HuH-7.5 (cell line): ENCODE measurements at regions not wholly inside any gene's neighbourhood (a gene's known extent, or its start where the extent isn't known, plus 50 kb on each side); places are given as distances from the start of the nearest gene placed in this dataset.
"Not testable (repeated sequence)": the region's sequence is repeated elsewhere in the genome, so short reads cannot be mapped to it uniquely, and the experiment has no call there.

Source experiments
- DNase-seq: peaks from one replicate; pipeline ENCODE4 v3.0.0; 2011; ENCODE audit warnings: low spot score

DNA sequence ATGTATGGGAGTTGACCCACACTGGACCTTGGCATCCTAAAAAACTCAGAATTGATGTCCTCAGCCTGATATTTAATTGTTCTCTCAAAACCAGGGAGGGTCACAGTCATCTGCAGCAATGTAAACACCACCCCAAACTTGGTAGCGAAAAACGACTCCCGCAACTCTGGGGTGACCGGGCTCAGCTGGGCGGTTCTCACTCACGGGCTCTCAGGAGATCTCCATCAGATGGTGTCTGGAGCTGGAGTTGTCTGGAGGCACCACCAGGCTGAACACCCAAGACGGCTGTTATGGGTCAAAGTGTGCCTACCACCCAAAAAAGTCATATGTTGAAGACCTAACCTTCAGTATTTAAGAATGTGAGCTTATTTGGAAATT is 50.9 kb upstream of the NXT1 start:
- no peak for DNase-seq

DNA sequence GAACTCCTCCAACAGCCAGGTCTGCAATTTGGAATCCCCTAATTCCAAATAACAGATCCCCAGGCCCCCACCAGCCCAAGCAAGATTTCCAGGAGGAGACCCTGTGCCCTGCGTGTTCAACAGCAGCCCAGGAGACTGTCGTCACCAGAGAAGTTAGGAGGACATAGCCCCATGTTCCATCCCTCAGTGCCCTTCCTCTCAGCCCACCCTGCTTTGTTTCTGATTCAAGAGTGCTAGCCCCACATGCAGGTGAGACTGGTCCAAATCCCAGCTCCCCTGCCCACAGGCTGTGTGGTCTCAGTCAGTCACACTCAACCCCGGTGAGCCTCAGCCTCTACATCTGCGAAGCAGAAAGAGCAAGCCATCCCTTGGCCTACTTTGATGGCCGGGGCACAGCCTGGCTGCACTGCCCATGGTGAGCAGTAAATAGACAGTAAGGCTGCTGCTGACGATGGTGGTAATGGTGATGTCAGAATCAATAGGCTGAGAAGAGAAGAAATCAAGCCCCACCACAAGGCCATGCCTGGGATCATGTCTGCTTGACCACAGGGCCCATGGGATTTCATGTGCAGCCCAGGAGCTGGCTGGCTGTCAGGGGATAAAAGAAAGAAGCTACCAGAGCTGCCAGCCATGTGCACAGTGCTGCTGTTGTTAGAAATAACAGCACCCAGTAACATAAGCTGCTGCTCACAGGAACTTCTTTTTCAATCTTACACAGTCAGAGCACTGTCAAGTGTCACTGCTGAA is 51.5 kb upstream of the NXT1 start:
- DNase-seq: no peak

DNA sequence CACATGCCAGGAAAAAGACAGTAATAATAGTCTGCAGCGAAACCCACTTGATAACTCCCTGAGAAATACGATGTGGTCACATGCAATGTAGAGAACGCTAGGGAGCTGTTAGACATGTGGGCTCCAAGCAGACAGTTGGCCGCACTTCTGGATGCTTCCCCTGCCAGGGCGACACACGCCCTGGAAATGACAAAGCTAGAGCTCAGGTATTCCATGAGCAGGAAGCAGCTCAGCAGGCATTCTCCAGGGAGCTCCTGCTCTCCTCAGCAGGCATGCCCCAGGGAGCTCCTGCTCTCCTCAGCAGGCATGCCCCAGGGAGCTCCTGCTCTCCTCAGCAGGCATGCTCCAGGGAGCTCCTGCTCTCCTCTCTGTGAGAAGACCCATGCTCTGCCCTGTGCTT is 52.4 kb upstream of the NXT1 start:
- no peak for DNase-seq

GRCh38 chr20:23296841-23297701 is 53.5 kb upstream of the NXT1 start:
- no peak for DNase-seq

GRCh38 chr20:23295934-23296333 is 54.7 kb upstream of the NXT1 start:
- DNase-seq: no peak

DNA sequence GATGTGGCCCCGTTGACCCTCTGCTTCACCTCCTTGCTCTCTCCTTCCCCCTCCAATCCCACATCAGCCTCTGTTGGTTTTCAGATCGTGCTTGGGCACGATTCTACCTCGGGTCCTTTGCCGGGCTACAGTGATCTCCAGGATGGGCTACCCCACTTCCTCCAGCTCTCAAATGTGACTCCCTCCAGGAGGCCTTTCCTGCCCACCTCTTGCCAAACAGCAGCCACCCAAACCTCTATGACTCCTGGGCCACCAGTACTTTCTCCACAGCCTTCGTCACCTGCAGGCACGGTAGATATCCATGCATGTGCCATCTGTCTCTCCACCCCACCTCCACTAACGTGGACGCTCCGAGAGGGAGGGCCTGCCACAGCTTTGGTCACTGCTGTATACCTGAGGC is 55.9 kb upstream of the NXT1 start:
- no peak for DNase-seq

DNA sequence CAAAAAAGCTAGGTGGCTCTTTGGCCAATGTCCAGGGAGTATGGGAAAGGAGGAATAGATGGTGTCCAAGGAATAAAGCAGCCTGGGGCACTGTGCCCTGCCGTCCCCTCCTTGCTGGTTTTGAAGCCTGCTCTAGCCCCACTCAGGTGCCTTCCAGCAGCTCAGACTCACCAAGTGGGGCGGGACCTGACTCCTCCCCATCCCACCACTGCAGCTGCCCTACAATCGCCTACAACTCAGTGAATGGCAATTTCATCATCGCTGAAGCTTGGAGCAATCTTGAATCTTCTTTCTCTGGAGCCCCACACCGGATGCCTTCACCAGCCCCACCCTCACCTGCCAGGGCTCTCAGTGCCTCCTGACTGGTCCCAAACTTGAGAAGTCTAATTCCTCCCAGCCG is 56.4 kb upstream of the NXT1 start:
- DNase-seq: no peak

- DNase-seq: no peak
Measured at GRCh38 chr20:23293689-23294088, 56.9 kb upstream of the NXT1 start.

- DNase-seq: not testable (repeated sequence)
Measured at GRCh38 chr20:23292311-23292710, 58.3 kb upstream of the NXT1 start.

DNA sequence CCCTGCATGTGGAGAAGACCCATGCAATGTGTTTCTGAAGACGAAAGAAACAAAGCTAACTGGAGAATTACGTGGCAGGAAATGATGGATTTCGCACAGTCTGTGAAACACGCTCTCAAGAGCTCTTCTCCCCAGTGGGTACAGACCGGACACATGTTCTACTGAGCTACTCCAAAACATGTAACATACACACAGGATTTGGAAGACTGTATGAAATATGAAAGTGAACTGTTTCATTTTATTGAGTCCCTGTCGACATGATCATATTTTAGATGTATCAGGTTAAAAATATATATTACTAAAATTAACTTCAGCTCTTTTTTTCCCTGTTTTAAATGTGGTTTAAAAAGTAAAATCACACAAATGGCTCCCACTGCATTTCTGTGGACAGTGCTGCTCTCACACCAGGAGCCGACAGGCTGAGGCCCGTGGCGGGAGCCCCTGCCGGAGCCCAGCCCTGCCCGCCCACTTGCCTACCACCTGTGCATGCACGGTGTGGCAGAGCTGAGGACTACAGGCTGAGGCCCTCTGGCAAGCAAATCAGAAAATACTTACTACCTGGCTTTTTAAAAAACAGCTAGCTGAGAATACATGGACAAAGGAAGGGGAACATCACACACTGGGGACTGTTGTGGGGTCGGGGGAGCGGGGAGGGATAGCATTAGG is 58.9 kb upstream of the NXT1 start:
- DNase-seq: no peak

GRCh38 chr20:23290761-23291574 is 59.6 kb upstream of the NXT1 start:
- DNase-seq: no peak

- no peak for DNase-seq
Measured at GRCh38 chr20:23289724-23290395, 60.7 kb upstream of the NXT1 start.

DNA sequence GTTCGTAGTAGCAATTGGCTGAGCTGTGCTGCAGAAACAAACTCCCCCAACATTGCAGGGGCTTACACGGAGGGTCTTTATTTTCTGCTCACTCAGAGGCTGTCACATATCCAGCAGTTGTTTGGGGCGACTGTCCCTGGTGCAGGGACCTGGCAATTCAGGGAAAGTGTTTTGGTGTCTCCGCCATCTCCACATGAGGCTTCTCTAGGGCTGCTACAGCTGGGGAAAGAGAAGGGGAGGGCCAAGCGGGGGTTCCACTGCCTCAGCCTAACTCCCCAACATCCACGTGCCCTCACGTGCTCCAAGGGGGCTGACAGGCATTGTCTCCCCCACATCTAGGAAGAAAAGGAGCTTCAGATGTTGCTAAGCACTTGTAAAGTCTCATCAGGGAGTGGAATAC is 61.3 kb upstream of the NXT1 start:
- no peak for DNase-seq

- DNase-seq: no peak
Measured at GRCh38 chr20:23287354-23288190, 63.0 kb upstream of the NXT1 start.

DNA sequence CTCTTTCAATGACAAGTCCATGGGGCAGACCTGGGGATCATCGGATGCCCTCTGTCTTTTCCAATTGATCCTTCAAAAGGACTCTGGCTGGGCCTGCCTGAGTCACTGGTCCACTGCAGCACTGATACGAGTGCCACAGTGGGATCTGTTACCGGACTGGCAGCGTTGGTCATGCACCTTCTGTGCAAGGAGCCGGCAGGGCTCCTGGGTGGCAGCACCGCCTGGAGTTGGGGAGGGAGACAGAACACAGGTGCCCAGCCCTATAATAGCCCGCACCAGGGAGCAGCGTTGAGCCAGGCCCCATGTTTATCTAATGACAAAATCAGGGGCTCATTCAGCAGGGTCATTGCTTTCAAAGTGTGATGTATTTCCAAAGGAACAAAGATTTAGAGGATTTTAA is 64.2 kb upstream of the NXT1 start:
- no peak for DNase-seq

- DNase-seq: no peak
Measured at GRCh38 chr20:23285536-23285935, 65.1 kb upstream of the NXT1 start.

DNA sequence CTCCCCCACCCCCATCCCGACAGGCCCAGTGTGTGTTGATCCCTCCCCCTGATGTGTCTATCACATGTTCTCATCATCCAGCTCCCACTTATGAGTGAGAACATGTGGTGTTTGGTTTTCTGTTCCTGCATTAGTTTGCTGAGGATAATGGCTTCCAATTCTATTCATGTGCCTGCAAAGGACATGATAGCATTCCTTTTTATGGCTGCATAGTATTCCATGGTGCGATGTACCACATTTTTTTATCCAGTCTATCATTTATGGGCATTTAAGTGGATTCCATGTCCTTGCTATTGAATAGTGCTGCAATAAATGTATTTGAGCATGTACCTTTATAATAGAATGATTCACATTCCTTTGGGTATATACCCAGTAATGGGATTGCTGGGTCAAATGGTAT is 66.6 kb upstream of the NXT1 start:
- no peak for DNase-seq

DNA sequence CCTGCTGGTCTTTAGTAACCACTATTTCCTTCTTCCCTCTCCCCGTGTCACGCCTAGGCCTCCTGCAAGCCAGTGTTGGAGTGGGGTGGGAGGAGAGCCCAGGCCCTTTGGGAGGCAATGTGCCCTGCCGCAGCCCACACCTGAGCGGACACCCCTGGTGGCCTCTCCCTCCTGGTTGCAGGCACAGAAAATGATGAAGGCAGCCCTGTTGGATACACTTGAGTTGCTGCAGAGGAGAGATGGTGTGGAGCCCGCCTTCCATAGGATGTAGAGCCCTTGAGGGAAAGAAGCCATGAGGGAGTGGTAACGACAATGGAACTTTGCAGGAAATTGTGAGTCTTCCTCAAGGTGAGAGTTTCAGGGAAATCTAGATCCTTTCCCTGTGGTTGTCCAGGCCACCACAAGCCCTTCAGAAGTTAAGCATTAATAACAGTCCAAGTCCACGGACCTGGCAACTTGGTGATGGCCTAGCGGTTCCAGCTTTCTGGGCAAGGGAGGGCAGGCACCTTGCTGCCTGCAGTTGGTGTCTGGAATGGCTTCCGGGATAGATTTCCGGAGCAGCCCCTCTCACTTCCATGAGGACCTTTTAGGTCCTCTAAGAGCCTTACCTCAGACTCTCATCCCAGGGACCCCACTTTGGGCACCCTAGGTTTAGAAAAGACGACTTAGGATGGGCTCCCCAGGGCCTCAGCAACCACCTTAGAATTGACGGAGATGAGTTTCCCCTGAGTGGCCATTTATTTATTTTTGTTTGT is 67.3 kb upstream of the NXT1 start:
- no peak for DNase-seq

GRCh38 chr20:23282546-23282945 is 68.0 kb upstream of the NXT1 start:
- DNase-seq: no peak

DNA sequence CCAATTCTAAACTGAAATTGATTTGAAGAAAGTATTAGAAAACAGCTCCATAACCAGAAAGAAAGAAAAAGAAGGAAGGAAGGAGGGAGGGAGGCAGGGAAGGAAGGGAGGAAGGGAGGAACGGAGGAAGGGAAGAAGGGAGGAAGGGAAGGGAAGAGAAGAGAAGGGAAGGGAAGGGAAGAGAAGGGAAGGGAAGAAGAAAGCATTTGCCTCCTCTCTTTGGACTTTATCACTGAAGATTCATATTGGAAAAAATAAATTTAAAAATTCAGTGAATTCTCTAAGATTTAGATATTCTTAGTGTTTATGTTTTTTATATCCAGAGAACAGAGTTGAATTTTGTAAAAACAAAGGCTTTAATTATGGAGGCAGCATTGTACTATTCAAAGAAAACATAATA is 68.5 kb upstream of the NXT1 start:
- DNase-seq: no peak
